HEK293 (cell line): ENCODE measurements at regions not wholly inside any gene's neighbourhood (a gene's known extent, or its start where the extent isn't known, plus 50 kb on each side); places are given as distances from the start of the nearest gene placed in this dataset.

Experiments
- CTCF ChIA-PET: fragments of 350-600 bp; formaldehyde crosslinking; extraction: SDS; loops from one replicate; lab custom pipeline; 2021; ENCODE audit warnings: antibody characterized with exemption; lab: Yijun Ruan, JAX
- POLR2A ChIA-PET: fragments of 300-600 bp; formaldehyde crosslinking; extraction: SDS; loops from one replicate; lab custom pipeline; 2020; ENCODE audit warnings: antibody characterized with exemption, inconsistent platforms; lab: Yijun Ruan, JAX
- H3K27ac ChIP-seq: fragments of 200-500 bp; sonication (Bioruptor generic); 2 replicates; pipeline ENCODE4 v1.5.1; 2014; ENCODE audit warnings: low read depth, low read length, control low read depth, inconsistent platforms; ENCODE audit errors: extremely low read depth
- H3K36me3 ChIP-seq, 2 experiments: fragments of 200-500 bp in 1 of 2; sonication (Bioruptor generic) in 1 of 2; 1 replicate in 1 of 2; 2 replicates in 1 of 2; pipeline ENCODE4 v1.5.1; 2014 to 2017; ENCODE audit warnings: inconsistent platforms in 2 of 2, low read length in 2 of 2; ENCODE audit not compliant: control insufficient read depth in 2 of 2, insufficient read depth in 1 of 2
- H3K4me1 ChIP-seq: fragments of 200-500 bp; sonication (Bioruptor generic); 2 replicates; pipeline ENCODE4 v1.5.1; 2014; ENCODE audit warnings: mild to moderate bottlenecking, low read length, inconsistent platforms; ENCODE audit not compliant: control insufficient read depth, insufficient read depth
- H3K4me3 ChIP-seq: 2 replicates; pipeline ENCODE4 v1.5.1; 2011; ENCODE audit warnings: low read depth, mild to moderate bottlenecking, control low read depth, low read length, moderate library complexity
- H3K9me3 ChIP-seq: fragments of 200-500 bp; sonication (Bioruptor generic); 2 replicates; pipeline ENCODE4 v1.5.1; 2014; ENCODE audit warnings: low read depth, low read length, inconsistent platforms; ENCODE audit not compliant: control insufficient read depth, insufficient read depth
- CTCF ChIP-seq: fragments of 450-650 bp; formaldehyde crosslinking; IDR thresholded peaks from 2 replicates; pipeline ENCODE4 v1.5.1; 2016; ENCODE audit warnings: missing biosample characterization, missing genetic modification characterization
- MEIS1 ChIP-seq: sonication (generic); formaldehyde crosslinking; IDR thresholded peaks from 2 replicates; pipeline ENCODE4 v1.8.1; 2022; ENCODE audit warnings: missing genetic modification reagents, mild to moderate bottlenecking, borderline replicate concordance
- SCRT2 ChIP-seq: fragments of 450-650 bp; formaldehyde crosslinking; IDR thresholded peaks from 2 replicates; pipeline ENCODE4 v1.5.1; 2016; ENCODE audit warnings: missing biosample characterization, missing genetic modification characterization
- ZBTB21 ChIP-seq: fragments of 450-650 bp; formaldehyde crosslinking; IDR thresholded peaks from 2 replicates; pipeline ENCODE4 v1.5.1; 2017; ENCODE audit warnings: missing biosample characterization, missing genetic modification characterization
- ZFHX2 ChIP-seq: fragments of 450-650 bp; formaldehyde crosslinking; conservative IDR thresholded peaks from 2 replicates; pipeline ENCODE4 v1.5.1; 2016; ENCODE audit warnings: missing biosample characterization, missing genetic modification characterization
- ZFP69B ChIP-seq: fragments of 450-650 bp; formaldehyde crosslinking; IDR thresholded peaks from 2 replicates; pipeline ENCODE4 v1.5.1; 2016; ENCODE audit warnings: missing biosample characterization, missing genetic modification characterization
- ZNF184 ChIP-seq: fragments of 450-650 bp; IDR thresholded peaks from 2 replicates; pipeline ENCODE4 v1.5.1; 2018; ENCODE audit warnings: missing biosample characterization, mild to moderate bottlenecking, missing genetic modification characterization
- ZNF248 ChIP-seq: fragments of 450-650 bp; formaldehyde crosslinking; IDR thresholded peaks from 2 replicates; pipeline ENCODE4 v1.5.1; 2017; ENCODE audit warnings: missing biosample characterization, missing genetic modification characterization
- ZNF350 ChIP-seq: fragments of 450-650 bp; formaldehyde crosslinking; IDR thresholded peaks from 2 replicates; pipeline ENCODE4 v1.5.0; 2017; ENCODE audit warnings: missing biosample characterization, mild to moderate bottlenecking, missing genetic modification characterization
- ZNF391 ChIP-seq: fragments of 450-650 bp; formaldehyde crosslinking; IDR thresholded peaks from 2 replicates; pipeline ENCODE4 v1.5.1; 2016; ENCODE audit warnings: low read depth, missing biosample characterization, missing genetic modification characterization, borderline replicate concordance
- ZNF426 ChIP-seq: fragments of 450-650 bp; formaldehyde crosslinking; IDR thresholded peaks from 2 replicates; pipeline ENCODE4 v1.5.1; 2017; ENCODE audit warnings: missing biosample characterization, missing genetic modification characterization, mild to moderate bottlenecking, inconsistent platforms, moderate library complexity
- ZNF48 ChIP-seq: fragments of 450-650 bp; formaldehyde crosslinking; IDR thresholded peaks from 2 replicates; pipeline ENCODE4 v1.5.1; 2016; ENCODE audit warnings: missing biosample characterization, missing genetic modification characterization
- ZNF488 ChIP-seq: fragments of 450-650 bp; formaldehyde crosslinking; IDR thresholded peaks from 2 replicates; pipeline ENCODE4 v1.5.1; 2016; ENCODE audit warnings: missing biosample characterization, missing genetic modification characterization
- ZNF623 ChIP-seq: fragments of 450-650 bp; formaldehyde crosslinking; IDR thresholded peaks from 2 replicates; pipeline ENCODE4 v1.5.1; 2016; ENCODE audit warnings: missing biosample characterization, missing genetic modification characterization
- ZNF629 ChIP-seq: fragments of 450-650 bp; formaldehyde crosslinking; IDR thresholded peaks from 2 replicates; pipeline ENCODE4 v1.5.1; 2017; ENCODE audit warnings: missing biosample characterization, missing genetic modification characterization
- ZNF645 ChIP-seq: fragments of 450-650 bp; formaldehyde crosslinking; IDR thresholded peaks from 2 replicates; pipeline ENCODE4; 2016; ENCODE audit warnings: missing biosample characterization, missing genetic modification characterization
- ZNF654 ChIP-seq: fragments of 450-650 bp; formaldehyde crosslinking; IDR thresholded peaks from 2 replicates; pipeline ENCODE4 v1.5.1; 2016; ENCODE audit warnings: low read depth, missing biosample characterization, missing genetic modification characterization
- ZNF785 ChIP-seq: fragments of 450-650 bp; formaldehyde crosslinking; IDR thresholded peaks from 2 replicates; pipeline ENCODE4 v1.5.1; 2016; ENCODE audit warnings: missing biosample characterization, missing genetic modification characterization
- TF ChIP-seq, protein P1 (sequence below): fragments of 450-650 bp; formaldehyde crosslinking; IDR thresholded peaks from 2 replicates; pipeline ENCODE4 v1.5.1; 2017; ENCODE audit warnings: missing biosample characterization, missing genetic modification characterization
- TF ChIP-seq, protein P2 (sequence below): fragments of 450-650 bp; formaldehyde crosslinking; IDR thresholded peaks from 2 replicates; pipeline ENCODE4 v1.5.1; 2017; ENCODE audit warnings: missing biosample characterization, missing genetic modification characterization

GRCh38 chr17:34143430-34143829 is 111.7 kb upstream of the CCL2 start (continued):
- TF ChIP-seq ZNF488 = no peak
- TF ChIP-seq ZNF426 (tag by site-specific recombination) = no peak
- no peak for TF ChIP-seq ZNF48 (tag by site-specific recombination)
- no peak for TF ChIP-seq ZBTB21
- no peak for TF ChIP-seq ZNF248 (tag by site-specific recombination)
- TF ChIP-seq, protein P1, sequence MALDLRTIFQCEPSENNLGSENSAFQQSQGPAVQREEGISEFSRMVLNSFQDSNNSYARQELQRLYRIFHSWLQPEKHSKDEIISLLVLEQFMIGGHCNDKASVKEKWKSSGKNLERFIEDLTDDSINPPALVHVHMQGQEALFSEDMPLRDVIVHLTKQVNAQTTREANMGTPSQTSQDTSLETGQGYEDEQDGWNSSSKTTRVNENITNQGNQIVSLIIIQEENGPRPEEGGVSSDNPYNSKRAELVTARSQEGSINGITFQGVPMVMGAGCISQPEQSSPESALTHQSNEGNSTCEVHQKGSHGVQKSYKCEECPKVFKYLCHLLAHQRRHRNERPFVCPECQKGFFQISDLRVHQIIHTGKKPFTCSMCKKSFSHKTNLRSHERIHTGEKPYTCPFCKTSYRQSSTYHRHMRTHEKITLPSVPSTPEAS (tag by site-specific recombination) = no peak

DNA sequence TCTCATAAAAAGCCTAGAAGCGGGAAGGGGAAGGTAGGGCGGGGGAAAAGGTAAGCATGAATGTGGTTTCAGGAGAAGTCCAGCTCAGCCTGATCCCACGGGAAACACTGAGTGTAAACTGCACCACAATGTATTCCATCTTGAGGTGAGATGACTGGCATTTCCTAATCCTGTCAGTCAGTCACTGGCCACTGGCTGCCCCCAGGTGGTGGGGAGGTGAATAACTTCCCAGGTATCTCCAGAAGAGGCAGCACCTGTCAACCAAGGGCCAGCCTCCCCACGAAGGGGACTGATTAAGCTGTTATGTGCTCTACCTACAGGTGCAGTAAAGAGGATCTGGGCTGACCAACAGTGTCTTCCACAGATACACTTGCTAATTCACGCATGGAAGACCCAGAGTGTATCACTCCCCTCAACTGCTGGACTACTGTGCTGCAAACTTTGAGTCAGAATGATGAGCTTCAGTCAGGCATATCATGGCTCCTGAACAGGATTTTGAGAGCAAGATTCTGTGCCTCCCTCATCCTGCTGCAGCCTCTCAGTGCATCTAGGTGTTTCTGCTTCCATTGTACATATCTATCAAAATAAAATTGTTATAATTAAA is 108.5 kb upstream of the CCL2 start:
- no peak overlapping the region for H3K27ac ChIP-seq
- TF ChIP-seq ZNF785 (no peak), ZNF184 (tag by site-specific recombination) (no peak), ZNF629 (tag by site-specific recombination) (no peak), MEIS1 (CRISPR knock-in tag) (peak; percentile 95), ZFP69B (tag by site-specific recombination) (no peak), CTCF (tag by site-specific recombination) (peak; percentile 74), SCRT2 (peak; percentile 37; the same call in 1 of the 2 replicates), ZNF654 (tag by site-specific recombination) (peak; percentile 40)
- TF ChIP-seq, protein P2, sequence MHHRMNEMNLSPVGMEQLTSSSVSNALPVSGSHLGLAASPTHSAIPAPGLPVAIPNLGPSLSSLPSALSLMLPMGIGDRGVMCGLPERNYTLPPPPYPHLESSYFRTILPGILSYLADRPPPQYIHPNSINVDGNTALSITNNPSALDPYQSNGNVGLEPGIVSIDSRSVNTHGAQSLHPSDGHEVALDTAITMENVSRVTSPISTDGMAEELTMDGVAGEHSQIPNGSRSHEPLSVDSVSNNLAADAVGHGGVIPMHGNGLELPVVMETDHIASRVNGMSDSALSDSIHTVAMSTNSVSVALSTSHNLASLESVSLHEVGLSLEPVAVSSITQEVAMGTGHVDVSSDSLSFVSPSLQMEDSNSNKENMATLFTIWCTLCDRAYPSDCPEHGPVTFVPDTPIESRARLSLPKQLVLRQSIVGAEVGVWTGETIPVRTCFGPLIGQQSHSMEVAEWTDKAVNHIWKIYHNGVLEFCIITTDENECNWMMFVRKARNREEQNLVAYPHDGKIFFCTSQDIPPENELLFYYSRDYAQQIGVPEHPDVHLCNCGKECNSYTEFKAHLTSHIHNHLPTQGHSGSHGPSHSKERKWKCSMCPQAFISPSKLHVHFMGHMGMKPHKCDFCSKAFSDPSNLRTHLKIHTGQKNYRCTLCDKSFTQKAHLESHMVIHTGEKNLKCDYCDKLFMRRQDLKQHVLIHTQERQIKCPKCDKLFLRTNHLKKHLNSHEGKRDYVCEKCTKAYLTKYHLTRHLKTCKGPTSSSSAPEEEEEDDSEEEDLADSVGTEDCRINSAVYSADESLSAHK (tag by site-specific recombination) = no peak
- POLR2A ChIA-PET = no interaction called here
- no peaks in the 10 kb centered on the region for H3K36me3 ChIP-seq
- H3K9me3 ChIP-seq = no peaks in the 10 kb centered on the region
- H3K4me1 ChIP-seq = no peaks in the 10 kb centered on the region
- CTCF ChIA-PET = interaction anchor here (0.6 to 4.1 kb wide), 39 partner anchors 10 to 766 kb away, joined by 3 to 59 read pairs (median 4); partner anchors contain the start of gene CCL1
- no peak overlapping the region for H3K4me3 ChIP-seq

DNA sequence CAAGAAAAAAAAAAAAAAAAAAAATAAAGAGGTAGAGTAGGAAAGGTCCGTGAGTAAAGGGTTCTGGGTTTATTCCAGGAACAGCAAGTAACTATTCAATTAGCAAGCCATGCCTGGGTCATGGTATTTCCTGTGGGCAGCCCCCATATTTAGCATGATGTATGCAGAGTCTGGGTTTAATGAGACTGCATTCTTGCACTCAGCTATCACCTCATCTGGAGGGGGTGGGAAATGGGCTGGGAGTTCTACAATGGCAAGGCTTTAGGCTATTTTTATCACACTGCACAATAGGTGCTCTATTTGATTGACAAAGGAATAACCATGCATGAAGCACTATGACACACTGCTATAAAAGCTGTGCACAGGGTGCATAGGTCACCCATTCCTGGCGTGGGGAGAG is 104.0 kb upstream of the CCL2 start:
- Histone ChIP-seq H3K27ac (no peak overlapping the region), H3K4me1 (no peaks in the 10 kb centered on the region), H3K36me3 (no peaks in the 10 kb centered on the region), H3K4me3 (no peak overlapping the region), H3K9me3 (no peaks in the 10 kb centered on the region)
- ChIA-PET POLR2A (no interaction called here), CTCF (interaction anchor here (2.3 kb wide), 1 partner anchor 210 kb away, joined by 13 read pairs; no protein-coding TSS in a partner anchor)
- TF ChIP-seq ZNF391 (no peak), ZNF645 (tag by site-specific recombination) (no peak), ZFHX2 (tag by site-specific recombination) (no peak), ZNF350 (no peak), ZNF623 (tag by site-specific recombination) (no peak)
